ENCODE measurements at regions not wholly inside any gene's neighbourhood (a gene's known extent, or its start where the extent isn't known, plus 50 kb on each side); places are given as distances from the start of the nearest gene placed in this dataset.

- H3K4me2 ChIP-seq (ENCODE audit: low read length) = no peak overlapping the region
- no peaks in the 10 kb centered on the region for H4K20me1 ChIP-seq (ENCODE audit: control insufficient read depth, insufficient read depth, low read depth, low read length)
- H3K9me2 ChIP-seq (replicated peaks; ENCODE audit: control insufficient read depth, low read length) = no peaks in the 10 kb centered on the region
- H3F3A ChIP-seq (ENCODE audit: control insufficient read depth, insufficient read depth) = no peaks in the 10 kb centered on the region
- 0 out of 2 replicates have a peak, but pooled peaks cover under 1% of the 10 kb centered on the region for H3K9me3 ChIP-seq (ENCODE audit: control insufficient read depth, insufficient read depth, low read length)
- no peaks in the 10 kb centered on the region for H3K27me3 ChIP-seq (ENCODE audit: control insufficient read depth, low read length)
- no peaks in the 10 kb centered on the region for H3K4me1 ChIP-seq (ENCODE audit: control insufficient read depth, low read length)
- H3K79me2 ChIP-seq (ENCODE audit: control insufficient read depth, low read length) = no peaks in the 10 kb centered on the region
- TF ChIP-seq EZH2phosphoT487 (IDR thresholded peaks at IDR 0.05; ENCODE audit: borderline replicate concordance, low read length) (no peak), CTCF (IDR thresholded peaks at IDR 0.05; ENCODE audit: low read depth, low read length, poor library complexity, severe bottlenecking) (no peak)
- no peak overlapping the region for H3K4me3 ChIP-seq (ENCODE audit: low read length)
- H3K36me3 ChIP-seq (ENCODE audit: control insufficient read depth, low read length) = no peaks in the 10 kb centered on the region
- no peak overlapping the region for H3K27ac ChIP-seq (ENCODE audit: low read depth, low read length)
These were observed 511.1 kb downstream of the TMEM135 start for GRCh38 chr11:87548797-87549196.

GRCh38 chr11:87545858-87546257, 508.1 kb downstream of the TMEM135 start:
- H3K9me3 ChIP-seq (ENCODE audit: control insufficient read depth, insufficient read depth, low read length) = peaks cover 8% of the 10 kb centered on the region; the same call in 1 of the 2 replicates
- H3K9me2 ChIP-seq (replicated peaks; ENCODE audit: control insufficient read depth, low read length) = no peaks in the 10 kb centered on the region
- no peaks in the 10 kb centered on the region for H3K79me2 ChIP-seq (ENCODE audit: control insufficient read depth, low read length)
- TF ChIP-seq CTCF (IDR thresholded peaks at IDR 0.05; ENCODE audit: low read depth, low read length, poor library complexity, severe bottlenecking) = no peak
- no peak for TF ChIP-seq EZH2phosphoT487 (IDR thresholded peaks at IDR 0.05; ENCODE audit: borderline replicate concordance, low read length)
- H4K20me1 ChIP-seq (ENCODE audit: control insufficient read depth, insufficient read depth, low read depth, low read length) = no peaks in the 10 kb centered on the region
- no peaks in the 10 kb centered on the region for H3K27me3 ChIP-seq (ENCODE audit: control insufficient read depth, low read length)
- no peaks in the 10 kb centered on the region for H3K4me1 ChIP-seq (ENCODE audit: control insufficient read depth, low read length)
- no peaks in the 10 kb centered on the region for H3F3A ChIP-seq (ENCODE audit: control insufficient read depth, insufficient read depth)
- no peak overlapping the region for H3K27ac ChIP-seq (ENCODE audit: low read depth, low read length)
- H3K36me3 ChIP-seq (ENCODE audit: control insufficient read depth, low read length) = no peaks in the 10 kb centered on the region
- no peak overlapping the region for H3K4me2 ChIP-seq (ENCODE audit: low read length)
- no peak overlapping the region for H3K4me3 ChIP-seq (ENCODE audit: low read length)

- Histone ChIP-seq H3K4me1 (ENCODE audit: control insufficient read depth, low read length) (no peaks in the 10 kb centered on the region), H3K27ac (ENCODE audit: low read depth, low read length) (no peak overlapping the region), H3K36me3 (ENCODE audit: control insufficient read depth, low read length) (no peaks in the 10 kb centered on the region), H3K9me2 (replicated peaks; ENCODE audit: control insufficient read depth, low read length) (no peaks in the 10 kb centered on the region), H4K20me1 (ENCODE audit: control insufficient read depth, insufficient read depth, low read depth, low read length) (no peaks in the 10 kb centered on the region), H3K79me2 (ENCODE audit: control insufficient read depth, low read length) (no peaks in the 10 kb centered on the region), H3F3A (ENCODE audit: control insufficient read depth, insufficient read depth) (no peaks in the 10 kb centered on the region), H3K4me3 (ENCODE audit: low read length) (no peak overlapping the region), H3K4me2 (ENCODE audit: low read length) (no peak overlapping the region), H3K9me3 (ENCODE audit: control insufficient read depth, insufficient read depth, low read length) (peaks cover 8% of the 10 kb centered on the region; the same call in 1 of the 2 replicates), H3K27me3 (ENCODE audit: control insufficient read depth, low read length) (no peaks in the 10 kb centered on the region)
- TF ChIP-seq EZH2phosphoT487 (IDR thresholded peaks at IDR 0.05; ENCODE audit: borderline replicate concordance, low read length) = no peak
- no peak for TF ChIP-seq CTCF (IDR thresholded peaks at IDR 0.05; ENCODE audit: low read depth, low read length, poor library complexity, severe bottlenecking)
These were observed 501.9 kb downstream of the TMEM135 start for GRCh38 chr11:87539596-87539995.
